Osteoblast (primary cell): ENCODE measurements at regions not wholly inside any gene's neighbourhood (a gene's known extent, or its start where the extent isn't known, plus 50 kb on each side); places are given as distances from the start of the nearest gene placed in this dataset.

Experiments used
- DNase-seq: peaks from one replicate; pipeline ENCODE4 v3.0.0; 2011; ENCODE audit warnings: low spot score, mixed read lengths; ENCODE audit not compliant: insufficient read length; ENCODE audit errors: missing footprints
- H2AFZ ChIP-seq: 2 replicates; pipeline ENCODE4 v1.6.0; 2011; ENCODE audit warnings: mild to moderate bottlenecking, low read length
- H3K27ac ChIP-seq: 2 replicates; pipeline ENCODE4 v1.5.1; 2011; ENCODE audit warnings: mild to moderate bottlenecking, low read depth, low read length, moderate library complexity
- H3K27me3 ChIP-seq: 2 replicates; pipeline ENCODE4 v1.6.0; 2012; ENCODE audit warnings: mild to moderate bottlenecking, control low read depth, inconsistent platforms, low read length, moderate library complexity; ENCODE audit not compliant: insufficient read depth
- H3K36me3 ChIP-seq: 2 replicates; pipeline ENCODE4 v1.5.1; 2011; ENCODE audit warnings: mild to moderate bottlenecking, low read length, control low read depth, moderate library complexity; ENCODE audit not compliant: insufficient read depth
- H3K4me1 ChIP-seq: 2 replicates; pipeline ENCODE4 v1.5.1; 2011; ENCODE audit warnings: mild to moderate bottlenecking, low read length, control low read depth, moderate library complexity; ENCODE audit not compliant: insufficient read depth
- H3K4me2 ChIP-seq: 2 replicates; pipeline ENCODE4 v1.6.0; 2011; ENCODE audit warnings: mild to moderate bottlenecking, low read length; ENCODE audit not compliant: insufficient read depth
- H3K4me3 ChIP-seq: fragments of 200-600 bp; sonication (generic); 3 replicates; pipeline ENCODE4 v1.5.1; 2012; ENCODE audit warnings: mild to moderate bottlenecking, low read length, inconsistent platforms; ENCODE audit not compliant: insufficient read depth
- H3K79me2 ChIP-seq: 2 replicates; pipeline ENCODE4 v1.6.0; 2012; ENCODE audit warnings: mild to moderate bottlenecking, low read length, control low read depth, inconsistent platforms; ENCODE audit not compliant: insufficient read depth
- H3K9me3 ChIP-seq: 2 replicates; pipeline ENCODE4 v1.5.1; 2011; ENCODE audit warnings: low read depth, low read length, control low read depth
- H4K20me1 ChIP-seq: 2 replicates; pipeline ENCODE4 v1.6.0; 2012; ENCODE audit warnings: mild to moderate bottlenecking, low read length, control low read depth; ENCODE audit not compliant: insufficient read depth
- TF ChIP-seq, protein P1 (sequence below): IDR thresholded peaks from 2 replicates; pipeline ENCODE4 v1.5.1; 2011; ENCODE audit warnings: mild to moderate bottlenecking, low read depth, low read length, moderate library complexity; ENCODE audit errors: extremely low read depth

DNA sequence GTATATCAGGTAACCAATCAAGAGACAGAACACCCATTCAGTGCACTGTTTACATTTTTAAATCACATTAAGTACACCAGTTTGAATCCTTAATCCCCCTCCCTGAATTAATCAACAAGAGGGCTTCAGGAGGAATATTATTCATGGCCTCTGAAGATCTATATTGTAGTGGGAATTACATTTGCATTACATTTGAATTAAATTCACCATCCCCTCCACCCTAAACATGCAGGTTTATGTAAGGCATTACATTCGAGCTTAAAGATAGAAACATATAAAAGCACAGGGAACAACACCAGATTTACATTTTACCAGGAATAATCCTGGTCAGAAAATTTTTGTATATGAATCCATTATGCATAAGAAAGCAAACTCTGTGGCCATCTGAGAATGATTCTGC is 197.8 kb upstream of the KITLG start:
- H3K36me3 ChIP-seq, result no peaks in the 10 kb centered on the region
- no peak for DNase-seq
- no peak overlapping the region for H3K4me3 ChIP-seq
- H3K9me3 ChIP-seq, result no peaks in the 10 kb centered on the region
- H3K27ac ChIP-seq, result no peak overlapping the region
- TF ChIP-seq, protein P1, sequence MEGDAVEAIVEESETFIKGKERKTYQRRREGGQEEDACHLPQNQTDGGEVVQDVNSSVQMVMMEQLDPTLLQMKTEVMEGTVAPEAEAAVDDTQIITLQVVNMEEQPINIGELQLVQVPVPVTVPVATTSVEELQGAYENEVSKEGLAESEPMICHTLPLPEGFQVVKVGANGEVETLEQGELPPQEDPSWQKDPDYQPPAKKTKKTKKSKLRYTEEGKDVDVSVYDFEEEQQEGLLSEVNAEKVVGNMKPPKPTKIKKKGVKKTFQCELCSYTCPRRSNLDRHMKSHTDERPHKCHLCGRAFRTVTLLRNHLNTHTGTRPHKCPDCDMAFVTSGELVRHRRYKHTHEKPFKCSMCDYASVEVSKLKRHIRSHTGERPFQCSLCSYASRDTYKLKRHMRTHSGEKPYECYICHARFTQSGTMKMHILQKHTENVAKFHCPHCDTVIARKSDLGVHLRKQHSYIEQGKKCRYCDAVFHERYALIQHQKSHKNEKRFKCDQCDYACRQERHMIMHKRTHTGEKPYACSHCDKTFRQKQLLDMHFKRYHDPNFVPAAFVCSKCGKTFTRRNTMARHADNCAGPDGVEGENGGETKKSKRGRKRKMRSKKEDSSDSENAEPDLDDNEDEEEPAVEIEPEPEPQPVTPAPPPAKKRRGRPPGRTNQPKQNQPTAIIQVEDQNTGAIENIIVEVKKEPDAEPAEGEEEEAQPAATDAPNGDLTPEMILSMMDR, result no peak
- no peaks in the 10 kb centered on the region for H3K79me2 ChIP-seq
- peaks cover 3% of the 10 kb centered on the region for H3K4me1 ChIP-seq
- no peaks in the 10 kb centered on the region for H4K20me1 ChIP-seq
- no peak overlapping the region for H3K4me2 ChIP-seq
- no peak overlapping the region for H2AFZ ChIP-seq
- H3K27me3 ChIP-seq, result no peaks in the 10 kb centered on the region

DNA sequence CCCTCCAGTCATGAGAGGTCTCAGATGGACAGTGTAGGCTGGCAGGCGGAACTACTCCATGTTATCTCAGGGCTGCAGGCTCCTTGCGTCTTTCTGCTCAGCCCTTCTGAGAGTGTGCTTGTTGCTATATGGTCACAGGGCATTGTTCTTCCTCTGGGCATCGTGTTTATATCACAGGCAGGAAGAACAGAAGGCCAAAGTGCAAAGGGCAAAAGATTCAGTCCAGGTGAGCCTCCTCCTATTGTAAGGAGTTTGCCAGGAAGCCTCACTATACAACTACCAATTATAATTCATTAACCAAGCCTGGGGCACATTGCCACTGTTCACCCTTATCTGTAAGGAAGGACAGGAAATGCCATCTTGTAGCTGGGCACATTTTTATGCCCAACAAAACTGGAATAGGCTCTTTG is 195.5 kb upstream of the KITLG start:
- Histone ChIP-seq H3K79me2 (no peaks in the 10 kb centered on the region), H3K4me2 (no peak overlapping the region), H4K20me1 (no peaks in the 10 kb centered on the region), H3K27me3 (no peaks in the 10 kb centered on the region), H3K36me3 (no peaks in the 10 kb centered on the region), H2AFZ (no peak overlapping the region), H3K4me1 (no peaks in the 10 kb centered on the region), H3K27ac (no peak overlapping the region), H3K4me3 (no peak overlapping the region), H3K9me3 (no peaks in the 10 kb centered on the region)
- DNase-seq, result no peak
- TF ChIP-seq, protein P1, result no peak

DNA sequence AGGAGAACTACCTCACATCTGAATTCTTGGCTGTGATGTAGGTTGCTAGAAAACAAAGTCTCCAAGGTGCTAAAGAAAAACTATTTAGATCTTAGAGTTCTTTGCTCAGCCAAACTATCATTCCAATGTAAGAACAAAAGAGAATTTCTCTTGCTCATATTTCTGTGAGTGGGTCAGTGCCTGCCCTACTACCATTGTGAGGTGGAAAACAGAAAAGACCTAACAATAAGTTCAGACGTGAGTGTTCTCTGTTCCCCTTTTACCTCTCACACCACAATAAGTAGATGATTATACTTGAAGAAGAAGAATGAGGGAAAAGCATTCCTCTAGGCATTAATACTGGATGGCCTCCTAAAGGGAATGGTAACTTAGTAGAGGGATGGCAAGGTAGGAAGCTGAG is 187.4 kb upstream of the KITLG start:
- Histone ChIP-seq H3K9me3 (no peaks in the 10 kb centered on the region), H3K4me3 (no peak overlapping the region), H4K20me1 (no peaks in the 10 kb centered on the region), H3K27me3 (no peaks in the 10 kb centered on the region), H2AFZ (no peak overlapping the region), H3K36me3 (no peaks in the 10 kb centered on the region), H3K4me2 (no peak overlapping the region), H3K27ac (no peak overlapping the region), H3K79me2 (no peaks in the 10 kb centered on the region), H3K4me1 (no peaks in the 10 kb centered on the region)
- DNase-seq, result no peak
- TF ChIP-seq, protein P1, result no peak

DNA sequence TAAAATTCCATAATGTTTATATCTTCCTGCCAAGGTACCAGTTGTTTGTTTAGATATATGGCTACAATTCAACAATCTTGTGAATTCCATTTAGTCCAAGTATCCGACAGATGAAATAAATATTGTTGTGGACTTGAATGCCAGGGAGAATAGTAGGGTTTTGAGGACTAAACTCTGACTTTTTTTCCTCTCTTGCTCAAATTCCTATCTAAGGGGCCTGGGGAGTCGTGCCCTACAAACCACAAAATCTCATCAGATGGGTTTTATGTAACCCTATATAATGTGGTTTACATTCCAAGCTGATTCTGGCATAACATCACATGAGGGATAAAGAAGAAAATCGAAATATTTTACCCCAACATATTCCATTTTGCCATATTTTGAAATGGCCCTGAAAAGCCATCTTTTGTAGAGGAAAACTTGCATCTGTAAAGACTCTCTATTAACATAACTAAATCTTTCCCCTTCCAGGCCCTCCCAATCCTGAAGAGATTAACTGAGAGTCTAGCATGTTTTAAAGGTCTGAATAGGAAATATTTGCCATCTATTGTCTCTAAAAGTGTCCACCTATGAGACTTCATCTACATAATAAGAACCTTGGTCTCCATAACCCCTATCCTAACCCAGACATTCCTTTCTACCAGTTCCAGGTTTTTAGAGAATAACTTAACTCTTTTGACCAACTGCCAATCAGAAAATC is 184.7 kb upstream of the KITLG start:
- H2AFZ ChIP-seq, result no peak overlapping the region
- H3K27me3 ChIP-seq, result no peaks in the 10 kb centered on the region
- H3K4me3 ChIP-seq, result no peak overlapping the region
- DNase-seq, result no peak
- no peaks in the 10 kb centered on the region for H4K20me1 ChIP-seq
- no peaks in the 10 kb centered on the region for H3K4me1 ChIP-seq
- no peaks in the 10 kb centered on the region for H3K79me2 ChIP-seq
- H3K27ac ChIP-seq, result no peak overlapping the region
- no peaks in the 10 kb centered on the region for H3K36me3 ChIP-seq
- no peaks in the 10 kb centered on the region for H3K9me3 ChIP-seq
- H3K4me2 ChIP-seq, result no peak overlapping the region
- TF ChIP-seq, protein P1, result no peak
